Parathyroid adenoma (tissue), 2 donors: ENCODE measurements at regions not wholly inside any gene's neighbourhood (a gene's known extent, or its start where the extent isn't known, plus 50 kb on each side); places are given as distances from the start of the nearest gene placed in this dataset.

Experiments
- H2AFZ ChIP-seq: fragments of 300-600 bp; sonication (generic); one replicate; pipeline ENCODE4 v1.7.0; 2017; ENCODE audit warnings: antibody characterized with exemption, mild to moderate bottlenecking
- H3K27ac ChIP-seq: fragments of 300-600 bp; sonication (generic); one replicate; pipeline ENCODE4 v1.7.0; 2017
- H3K27me3 ChIP-seq: fragments of 300-600 bp; sonication (generic); one replicate; pipeline ENCODE4 v1.7.0; 2017; ENCODE audit warnings: low read length; ENCODE audit not compliant: control insufficient read depth, insufficient read depth
- H3K36me3 ChIP-seq: fragments of 300-600 bp; sonication (generic); one replicate; pipeline ENCODE4 v1.7.0; 2017; ENCODE audit warnings: low read length; ENCODE audit not compliant: control insufficient read depth, insufficient read depth
- H3K4me1 ChIP-seq: fragments of 300-600 bp; sonication (generic); one replicate; pipeline ENCODE4 v1.7.0; 2017; ENCODE audit warnings: control low read depth
- H3K4me2 ChIP-seq: fragments of 300-600 bp; sonication (generic); one replicate; pipeline ENCODE4 v1.7.0; 2017; ENCODE audit warnings: low read length
- H3K4me3 ChIP-seq: fragments of 300-600 bp; sonication (generic); one replicate; pipeline ENCODE4 v1.7.0; 2017; ENCODE audit warnings: low read depth, low read length
- H3K79me2 ChIP-seq: fragments of 300-600 bp; sonication (generic); one replicate; pipeline ENCODE4 v1.7.0; 2017; ENCODE audit warnings: control low read depth
- H3K9ac ChIP-seq: fragments of 300-600 bp; sonication (generic); one replicate; pipeline ENCODE4 v1.7.0; 2017; ENCODE audit warnings: mild to moderate bottlenecking
- H3K9me3 ChIP-seq: fragments of 300-600 bp; sonication (generic); one replicate; pipeline ENCODE4 v1.7.0; 2017; ENCODE audit warnings: low read length; ENCODE audit not compliant: control insufficient read depth
- CTCF ChIP-seq: fragments of 300-600 bp; sonication (generic); IDR thresholded peaks from one replicate; pipeline ENCODE4 v1.7.0; 2017; ENCODE audit warnings: antibody characterized with exemption, mild to moderate bottlenecking
- donor health status: primary hyperparathyroidism.

GRCh38 chr9:80233906-80234305 lies 662.1 kb downstream of the TLE4 start:
- no peaks in the 10 kb centered on the region for H3K4me1 ChIP-seq
- no peak overlapping the region for H3K4me2 ChIP-seq
- H3K27ac ChIP-seq, result no peak overlapping the region
- no peak overlapping the region for H2AFZ ChIP-seq
- H3K36me3 ChIP-seq, result no peaks in the 10 kb centered on the region
- no peak overlapping the region for H3K9ac ChIP-seq
- H3K4me3 ChIP-seq, result no peak overlapping the region
- no peaks in the 10 kb centered on the region for H3K79me2 ChIP-seq
- TF ChIP-seq CTCF, result no peak
- H3K27me3 ChIP-seq, result no peaks in the 10 kb centered on the region
- H3K9me3 ChIP-seq, result peaks cover 6% of the 10 kb centered on the region

GRCh38 chr9:80233102-80233843 lies 661.5 kb downstream of the TLE4 start:
- H3K9me3 ChIP-seq, result peaks cover 7% of the 10 kb centered on the region
- H3K27me3 ChIP-seq, result no peaks in the 10 kb centered on the region
- H3K4me1 ChIP-seq, result no peaks in the 10 kb centered on the region
- H3K79me2 ChIP-seq, result no peaks in the 10 kb centered on the region
- no peak overlapping the region for H2AFZ ChIP-seq
- no peak overlapping the region for H3K27ac ChIP-seq
- no peak for TF ChIP-seq CTCF
- H3K36me3 ChIP-seq, result no peaks in the 10 kb centered on the region
- H3K9ac ChIP-seq, result no peak overlapping the region
- H3K4me2 ChIP-seq, result no peak overlapping the region
- H3K4me3 ChIP-seq, result no peak overlapping the region

- Histone ChIP-seq H3K4me3 (no peak overlapping the region), H3K27me3 (no peaks in the 10 kb centered on the region), H3K9ac (no peak overlapping the region), H2AFZ (no peak overlapping the region), H3K79me2 (no peaks in the 10 kb centered on the region), H3K4me2 (no peak overlapping the region), H3K9me3 (peaks cover 7% of the 10 kb centered on the region), H3K36me3 (no peaks in the 10 kb centered on the region), H3K4me1 (no peaks in the 10 kb centered on the region), H3K27ac (no peak overlapping the region)
- no peak for TF ChIP-seq CTCF
Observed at GRCh38 chr9:80231318-80232236, 659.8 kb downstream of the TLE4 start.

- H3K9me3 ChIP-seq, result peaks cover under 1% of the 10 kb centered on the region
- no peaks in the 10 kb centered on the region for H3K27me3 ChIP-seq
- H3K4me3 ChIP-seq, result no peak overlapping the region
- H3K4me1 ChIP-seq, result no peaks in the 10 kb centered on the region
- H3K9ac ChIP-seq, result no peak overlapping the region
- H3K4me2 ChIP-seq, result no peak overlapping the region
- H3K27ac ChIP-seq, result no peak overlapping the region
- no peaks in the 10 kb centered on the region for H3K79me2 ChIP-seq
- no peaks in the 10 kb centered on the region for H3K36me3 ChIP-seq
- no peak for TF ChIP-seq CTCF
- H2AFZ ChIP-seq, result no peak overlapping the region
Observed at GRCh38 chr9:80223897-80224296, 652.1 kb downstream of the TLE4 start.
